ENCODE measurements at regions not wholly inside any gene's neighbourhood (a gene's known extent, or its start where the extent isn't known, plus 50 kb on each side); places are given as distances from the start of the nearest gene placed in this dataset.
"Not testable (repeated sequence)": the region's sequence is repeated elsewhere in the genome, so short reads cannot be mapped to it uniquely, and the experiment has no call there.

DNA sequence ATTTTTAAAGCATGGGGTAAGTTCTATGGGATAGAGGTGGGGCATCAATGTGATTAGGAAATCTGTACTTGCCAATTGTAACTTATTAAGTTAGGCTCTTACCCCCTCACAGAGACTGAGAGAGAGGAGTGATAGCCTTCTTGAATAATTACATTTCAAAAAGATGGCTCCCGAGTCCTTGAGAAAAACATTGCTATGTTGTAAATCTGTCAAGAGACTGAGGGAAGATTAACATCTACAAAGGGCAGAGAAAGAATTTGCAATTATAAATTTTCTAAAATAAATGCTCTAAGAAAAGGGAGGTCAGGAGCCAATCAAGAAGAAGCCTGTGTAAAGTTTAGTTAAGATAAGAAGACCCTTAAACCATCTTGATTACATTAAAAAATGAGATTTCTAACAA, 1570.8 kb downstream of the OLFM4 start:
- DNase-seq: no peak

GRCh38 chr13:54606944-54607343, 1578.3 kb downstream of the OLFM4 start:
- DNase-seq: no peak

- no peak for DNase-seq
Observed at GRCh38 chr13:54607421-54607820, 1578.8 kb downstream of the OLFM4 start.

- DNase-seq: no peak
Observed at GRCh38 chr13:54611390-54611789, 1582.8 kb downstream of the OLFM4 start.

GRCh38 chr13:54614726-54615125, 1586.1 kb downstream of the OLFM4 start:
- DNase-seq: peak; percentile 82

DNA sequence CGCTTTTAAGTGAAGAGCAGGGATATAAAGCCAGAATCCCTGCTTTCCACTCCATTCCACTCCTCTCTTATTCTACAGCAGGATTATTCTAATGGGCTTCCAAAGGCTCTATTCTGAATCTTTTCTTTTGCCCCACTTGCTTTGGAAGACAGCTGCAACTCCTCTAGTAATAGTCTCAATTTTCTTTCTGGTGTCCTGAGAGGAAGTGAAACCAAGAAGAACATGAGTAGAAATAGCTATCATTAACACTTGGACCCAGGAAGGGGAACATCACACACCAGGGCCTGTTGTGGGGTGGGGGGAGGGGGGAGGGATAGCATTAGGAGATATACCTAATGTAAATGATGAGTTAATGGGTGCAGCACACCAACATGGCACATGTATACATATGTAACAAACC, 1597.9 kb downstream of the OLFM4 start:
- not testable (repeated sequence) for DNase-seq

DNA sequence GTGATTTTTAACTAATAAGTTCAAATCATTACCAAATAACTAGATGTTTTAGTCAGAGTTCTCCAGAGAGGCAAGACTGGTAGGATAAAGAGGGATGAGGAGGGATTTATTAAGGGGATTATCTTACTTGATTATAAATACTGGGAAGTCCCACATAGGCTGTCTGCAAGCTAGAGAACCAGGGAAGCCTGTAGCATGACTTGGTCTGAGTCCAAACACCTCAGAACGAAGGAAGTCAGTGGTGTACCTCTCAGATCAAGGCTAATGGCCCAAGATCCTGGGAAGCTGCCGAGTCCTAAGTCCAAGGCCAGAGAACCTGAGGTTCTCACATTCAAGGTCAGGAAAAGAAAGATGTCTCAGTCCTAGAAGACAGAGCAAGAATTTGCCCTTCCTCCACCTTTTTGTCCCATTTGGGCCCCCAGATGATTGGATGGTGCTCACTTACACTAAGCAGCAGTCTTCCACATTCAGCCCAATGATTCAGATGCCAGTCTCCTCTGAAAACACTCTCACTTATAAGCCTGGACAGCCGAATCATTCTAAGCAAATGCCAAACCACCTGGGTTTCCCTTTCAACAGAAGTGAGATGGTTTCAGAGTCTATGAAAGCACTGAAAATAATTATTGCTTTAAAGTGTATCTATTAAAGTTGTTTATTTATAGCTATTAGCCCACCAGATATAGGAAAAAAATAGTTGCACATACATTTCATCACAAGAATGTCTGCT, 1599.2 kb downstream of the OLFM4 start:
- DNase-seq: no peak

DNA sequence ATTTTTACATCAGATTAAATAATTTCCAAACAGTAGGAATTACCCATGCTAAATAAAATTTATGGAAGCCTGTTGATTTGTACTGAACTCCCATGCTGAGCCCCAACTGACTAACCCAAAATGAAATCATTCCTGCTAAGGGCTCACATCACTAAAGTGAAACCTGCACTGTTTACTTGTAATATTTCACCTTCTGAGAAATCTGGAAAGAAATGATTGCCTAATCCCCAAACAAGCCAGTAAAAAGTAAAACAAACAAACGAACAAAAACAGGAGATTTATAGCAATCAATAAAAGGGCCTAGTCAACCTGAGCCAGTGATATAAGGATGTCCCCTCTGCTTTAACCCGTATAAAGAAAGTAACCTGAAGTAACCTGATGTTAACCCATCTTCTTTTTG, 1599.8 kb downstream of the OLFM4 start:
- DNase-seq: peak; percentile 31

GRCh38 chr13:54633456-54633855, 1604.8 kb downstream of the OLFM4 start:
- DNase-seq: no peak

DNA sequence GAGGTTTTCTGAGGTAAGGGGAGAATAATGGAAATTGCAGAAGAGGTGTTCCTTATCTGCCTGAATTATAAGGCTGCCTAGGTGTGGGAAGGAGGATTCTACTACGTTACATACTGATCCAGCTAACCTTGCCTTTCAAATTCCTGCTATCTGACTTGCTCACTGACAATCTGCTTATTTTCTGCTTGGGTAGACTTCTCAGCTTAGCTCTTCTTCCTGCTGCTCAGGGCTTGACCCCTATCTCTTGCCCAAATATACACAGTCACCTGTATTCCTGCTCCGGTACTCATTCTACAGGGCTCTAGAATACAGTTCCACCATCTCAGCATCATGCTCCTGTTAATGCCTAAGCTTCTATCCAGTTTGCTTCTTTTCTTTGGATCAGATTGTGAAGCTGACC, 1607.6 kb downstream of the OLFM4 start:
- no peak for DNase-seq

- peak; percentile 16 for DNase-seq
Observed at GRCh38 chr13:54637366-54637765, 1608.8 kb downstream of the OLFM4 start.

- no peak for DNase-seq
Observed at GRCh38 chr13:54640719-54641118, 1612.1 kb downstream of the OLFM4 start.

- no peak for DNase-seq
Observed at GRCh38 chr13:54643863-54644262, 1615.2 kb downstream of the OLFM4 start.

DNA sequence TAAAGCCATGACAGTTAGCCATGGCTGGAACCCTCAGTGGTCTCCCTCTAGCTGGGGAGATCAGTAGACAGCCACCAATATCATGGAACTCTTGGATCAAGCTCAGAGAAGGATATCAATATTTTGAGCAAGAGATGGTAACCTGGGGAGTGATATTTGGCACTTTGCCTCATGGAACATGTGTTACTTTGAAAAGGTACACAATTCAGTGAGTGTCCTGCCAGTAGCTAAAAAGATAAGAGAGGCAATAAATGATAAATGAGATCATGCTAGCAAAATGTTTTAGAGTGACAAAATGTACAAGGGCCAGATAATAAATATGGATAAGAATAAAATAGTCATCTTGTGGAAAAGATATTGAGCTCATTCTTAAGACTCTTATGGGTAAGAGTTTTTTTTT, 1618.7 kb downstream of the OLFM4 start:
- DNase-seq: no peak

GRCh38 chr13:54657588-54657987, 1629.0 kb downstream of the OLFM4 start:
- DNase-seq: no peak

GRCh38 chr13:54658771-54659170, 1630.2 kb downstream of the OLFM4 start:
- DNase-seq: no peak

- no peak for DNase-seq
Observed at GRCh38 chr13:54660277-54660676, 1631.7 kb downstream of the OLFM4 start.

- no peak for DNase-seq
Observed at GRCh38 chr13:54676526-54677113, 1648.0 kb downstream of the OLFM4 start.

DNA sequence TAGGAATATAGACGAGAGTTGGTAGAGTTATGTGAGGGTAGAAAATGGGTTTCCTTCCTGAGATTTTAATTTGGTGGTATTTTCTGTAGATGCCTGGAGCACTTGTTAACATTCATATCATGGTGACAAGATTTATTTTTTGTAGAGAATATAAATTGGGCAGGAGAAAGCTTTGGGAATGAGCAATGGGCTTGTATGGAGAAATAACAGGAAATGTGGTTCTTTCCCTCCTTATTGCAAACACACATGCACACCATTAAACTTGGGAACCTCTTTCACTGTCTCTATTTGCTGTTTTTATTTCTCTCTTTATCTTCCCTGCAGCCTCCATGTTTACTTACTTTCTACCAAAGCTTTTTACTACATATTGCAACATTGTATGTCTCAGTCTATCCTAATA, 1653.6 kb downstream of the OLFM4 start:
- DNase-seq: no peak

DNA sequence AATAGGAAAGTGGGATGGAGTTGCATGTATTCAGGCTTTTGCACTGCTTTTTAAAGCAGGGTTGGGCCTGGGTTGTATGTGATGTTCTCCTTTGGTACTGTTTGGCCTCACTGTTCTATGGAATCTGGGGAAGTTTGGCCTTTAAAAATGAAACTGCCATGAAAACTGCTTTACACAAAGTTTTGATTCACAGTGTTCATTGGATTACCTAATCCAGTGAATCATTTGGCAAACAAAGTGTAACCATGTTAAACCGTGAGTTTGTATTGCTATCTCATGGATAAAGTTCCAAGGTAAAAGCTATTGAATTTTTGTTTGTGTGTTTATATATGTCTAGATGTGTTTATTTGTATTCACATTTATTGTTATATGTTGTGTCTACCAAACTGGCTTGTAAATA, 1658.6 kb downstream of the OLFM4 start:
- no peak for DNase-seq

- DNase-seq: no peak
Observed at GRCh38 chr13:54699831-54700230, 1671.2 kb downstream of the OLFM4 start.

GRCh38 chr13:54705738-54706137, 1677.1 kb downstream of the OLFM4 start:
- peak; percentile 1 for DNase-seq

DNA sequence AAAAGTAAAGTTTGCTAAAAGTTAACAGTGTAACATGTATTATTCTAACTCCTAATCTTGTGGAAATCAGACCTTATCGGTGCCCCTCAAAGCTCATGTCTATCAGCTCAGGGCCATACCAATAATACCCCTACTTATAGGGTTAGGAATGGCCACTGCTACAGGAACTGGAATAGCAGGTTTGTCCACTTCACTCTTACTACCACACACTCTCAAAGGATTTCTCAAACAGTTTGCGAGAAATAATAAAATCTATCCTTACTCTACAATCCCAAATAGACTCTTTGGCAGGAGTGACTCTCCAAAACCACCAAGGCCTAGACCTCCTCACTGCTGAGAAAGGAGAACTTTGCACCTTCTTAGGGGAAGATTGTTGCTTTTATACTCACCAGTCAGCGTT, 1677.7 kb downstream of the OLFM4 start:
- DNase-seq: no peak

DNA sequence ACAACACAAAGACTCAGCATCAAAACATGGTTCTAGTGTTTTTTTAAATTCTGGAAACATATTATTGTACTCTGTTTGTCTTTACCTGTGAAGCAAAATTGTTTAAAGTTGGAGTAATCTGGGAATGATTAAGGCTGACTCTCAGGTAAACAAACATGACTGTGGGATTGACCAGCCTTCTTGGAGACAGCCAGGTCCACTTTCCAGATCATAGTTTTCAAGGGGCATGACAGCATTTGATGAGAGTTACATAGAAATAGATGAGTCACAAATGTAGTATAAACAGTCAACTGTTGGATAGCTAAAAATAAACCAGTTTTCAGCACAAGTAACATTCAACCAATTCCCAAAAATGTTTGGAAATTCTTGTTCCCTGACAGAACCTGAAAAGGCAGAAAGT, 1680.9 kb downstream of the OLFM4 start:
- DNase-seq: no peak

DNA sequence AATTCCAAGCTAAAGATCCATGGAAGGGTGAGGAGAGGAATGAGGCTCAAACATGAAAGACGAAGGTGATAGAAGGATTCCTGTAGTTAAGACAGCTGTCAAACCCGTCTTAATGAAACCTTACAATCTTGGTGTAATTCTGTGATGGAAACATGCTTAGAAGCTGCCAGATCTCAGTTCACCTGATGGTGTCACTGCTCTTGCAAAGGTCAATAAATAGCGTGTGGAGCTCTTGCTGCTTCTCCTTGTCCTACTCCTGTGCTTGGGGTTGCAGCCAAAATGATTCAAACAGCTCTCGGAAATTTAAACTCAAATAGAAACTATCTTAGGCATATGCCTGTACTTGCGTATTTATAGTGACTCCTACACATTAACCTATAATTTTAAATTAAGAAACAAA, 1705.0 kb downstream of the OLFM4 start:
- peak; percentile 22 for DNase-seq

All from NCI-H146 (cell line).